ENCODE measurements at regions not wholly inside any gene's neighbourhood (a gene's known extent, or its start where the extent isn't known, plus 50 kb on each side); places are given as distances from the start of the nearest gene placed in this dataset.
A peak's percentile ranks its signal among the peaks of the same experiment; 100 is the strongest.

DNA sequence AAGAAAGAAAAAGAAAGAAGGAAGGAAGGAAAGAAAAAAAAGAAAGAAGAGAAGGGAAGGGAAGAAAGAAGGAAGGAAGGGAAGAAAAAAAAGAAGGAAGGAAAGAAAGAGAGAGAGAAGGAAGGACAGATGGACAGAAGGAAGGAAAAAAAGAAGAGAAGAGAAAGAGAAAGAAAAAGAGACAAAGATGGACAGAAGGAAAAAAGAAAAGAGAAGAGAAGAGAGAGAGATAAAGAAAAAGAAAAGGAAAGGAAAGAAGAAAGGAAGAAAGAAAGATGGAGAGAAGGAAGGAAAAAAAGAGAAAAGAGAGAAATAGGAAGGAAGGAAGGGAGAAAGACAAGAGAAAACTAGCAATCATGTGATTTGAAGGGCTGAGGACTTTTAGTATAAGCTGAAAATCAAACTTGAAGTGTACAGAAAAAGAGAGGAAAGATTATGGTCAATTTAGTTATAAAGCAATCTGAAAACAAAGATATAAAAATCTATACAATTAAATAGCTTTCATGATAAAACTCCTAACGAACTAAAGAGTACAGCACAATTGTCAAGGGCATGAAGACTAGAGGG, 115.3 kb downstream of the LTN1 start:
- Histone ChIP-seq H4K20me1 (ENCODE audit: control insufficient read depth, extremely low read depth, insufficient read depth, low read length) (no peaks in the 10 kb centered on the region), H3K27ac (ENCODE audit: control insufficient read depth, insufficient read depth, low read length) (no peak overlapping the region), H3K79me2 (ENCODE audit: control insufficient read depth, insufficient read depth, low read length) (no peaks in the 10 kb centered on the region), H3K4me3 (ENCODE audit: control insufficient read depth in 2 of 3, extremely low read depth in 1 of 3, insufficient read depth in 2 of 3, low read depth in 1 of 3, low read length in 3 of 3) (no peak overlapping the region), H2AFZ (ENCODE audit: control insufficient read depth, low read length) (no peak overlapping the region), H3K36me3 (ENCODE audit: control insufficient read depth in 2 of 2, extremely low read depth in 1 of 2, insufficient read depth in 2 of 2, low read length in 2 of 2) (peaks cover 1 to 8% of the 10 kb centered on the region in 2 experiments), H3K9ac (ENCODE audit: control insufficient read depth, extremely low read depth, insufficient read depth, low read length) (no peak overlapping the region), H3K4me1 (ENCODE audit: control insufficient read depth, extremely low read depth, insufficient read depth, low read length) (peaks cover 3% of the 10 kb centered on the region), H3K9me3 (ENCODE audit: control insufficient read depth, low read depth, low read length) (no peaks in the 10 kb centered on the region), H3K27me3 (ENCODE audit: control insufficient read depth, extremely low read depth, insufficient read depth, low read length) (no peaks in the 10 kb centered on the region), H3K9me1 (ENCODE audit: control insufficient read depth, extremely low read depth, insufficient read depth, low read length) (no peaks in the 10 kb centered on the region), H3K4me2 (ENCODE audit: control insufficient read depth, extremely low read depth, insufficient read depth, low read depth, low read length) (no peak overlapping the region)
- TF ChIP-seq EZH2 (IDR thresholded peaks at IDR 0.05; ENCODE audit: low read length) = no peak
- TF ChIP-seq, protein P1, sequence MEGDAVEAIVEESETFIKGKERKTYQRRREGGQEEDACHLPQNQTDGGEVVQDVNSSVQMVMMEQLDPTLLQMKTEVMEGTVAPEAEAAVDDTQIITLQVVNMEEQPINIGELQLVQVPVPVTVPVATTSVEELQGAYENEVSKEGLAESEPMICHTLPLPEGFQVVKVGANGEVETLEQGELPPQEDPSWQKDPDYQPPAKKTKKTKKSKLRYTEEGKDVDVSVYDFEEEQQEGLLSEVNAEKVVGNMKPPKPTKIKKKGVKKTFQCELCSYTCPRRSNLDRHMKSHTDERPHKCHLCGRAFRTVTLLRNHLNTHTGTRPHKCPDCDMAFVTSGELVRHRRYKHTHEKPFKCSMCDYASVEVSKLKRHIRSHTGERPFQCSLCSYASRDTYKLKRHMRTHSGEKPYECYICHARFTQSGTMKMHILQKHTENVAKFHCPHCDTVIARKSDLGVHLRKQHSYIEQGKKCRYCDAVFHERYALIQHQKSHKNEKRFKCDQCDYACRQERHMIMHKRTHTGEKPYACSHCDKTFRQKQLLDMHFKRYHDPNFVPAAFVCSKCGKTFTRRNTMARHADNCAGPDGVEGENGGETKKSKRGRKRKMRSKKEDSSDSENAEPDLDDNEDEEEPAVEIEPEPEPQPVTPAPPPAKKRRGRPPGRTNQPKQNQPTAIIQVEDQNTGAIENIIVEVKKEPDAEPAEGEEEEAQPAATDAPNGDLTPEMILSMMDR (optimal IDR thresholded peaks at IDR 0.05 in 1 of 3, IDR thresholded peaks at IDR 0.05 in 1 of 3, conservative IDR thresholded peaks at IDR 0.05 in 1 of 3; ENCODE audit: extremely low read depth in 1 of 3, insufficient read depth in 2 of 3, low read length in 3 of 3) = no peak
- no peak for FAIRE-seq
- dilution Hi-C loops (cut with MboI; ENCODE audit: extremely low pct_ligation_motif_present, low sequenced_read_pairs) = no loop called here
- DNase-seq (ENCODE audit: low read depth, low spot score) = no peak

GRCh38 chr21:28875078-28875477, 117.6 kb downstream of the LTN1 start:
- H2AFZ ChIP-seq (ENCODE audit: control insufficient read depth, low read length) = no peak overlapping the region
- H3K36me3 ChIP-seq (ENCODE audit: control insufficient read depth in 2 of 2, extremely low read depth in 1 of 2, insufficient read depth in 2 of 2, low read length in 2 of 2) = peaks cover 0 to 8% of the 10 kb centered on the region in 2 experiments
- TF ChIP-seq, protein P1 (optimal IDR thresholded peaks at IDR 0.05 in 1 of 3, IDR thresholded peaks at IDR 0.05 in 1 of 3, conservative IDR thresholded peaks at IDR 0.05 in 1 of 3; ENCODE audit: extremely low read depth in 1 of 3, insufficient read depth in 2 of 3, low read length in 3 of 3) = no peak
- TF ChIP-seq EZH2 (IDR thresholded peaks at IDR 0.05; ENCODE audit: low read length) = no peak
- H3K4me3 ChIP-seq (ENCODE audit: control insufficient read depth in 2 of 3, extremely low read depth in 1 of 3, insufficient read depth in 2 of 3, low read depth in 1 of 3, low read length in 3 of 3) = no peak overlapping the region
- no peaks in the 10 kb centered on the region for H3K9me3 ChIP-seq (ENCODE audit: control insufficient read depth, low read depth, low read length)
- no peaks in the 10 kb centered on the region for H3K79me2 ChIP-seq (ENCODE audit: control insufficient read depth, insufficient read depth, low read length)
- dilution Hi-C loops (cut with MboI; ENCODE audit: extremely low pct_ligation_motif_present, low sequenced_read_pairs) = no loop called here
- H3K9ac ChIP-seq (ENCODE audit: control insufficient read depth, extremely low read depth, insufficient read depth, low read length) = no peak overlapping the region
- H3K9me1 ChIP-seq (ENCODE audit: control insufficient read depth, extremely low read depth, insufficient read depth, low read length) = no peaks in the 10 kb centered on the region
- H3K4me2 ChIP-seq (ENCODE audit: control insufficient read depth, extremely low read depth, insufficient read depth, low read depth, low read length) = no peak overlapping the region
- peak; percentile 59 for FAIRE-seq
- peaks cover 13% of the 10 kb centered on the region for H3K4me1 ChIP-seq (ENCODE audit: control insufficient read depth, extremely low read depth, insufficient read depth, low read length)
- H3K27me3 ChIP-seq (ENCODE audit: control insufficient read depth, extremely low read depth, insufficient read depth, low read length) = no peaks in the 10 kb centered on the region
- no peaks in the 10 kb centered on the region for H4K20me1 ChIP-seq (ENCODE audit: control insufficient read depth, extremely low read depth, insufficient read depth, low read length)
- H3K27ac ChIP-seq (ENCODE audit: control insufficient read depth, insufficient read depth, low read length) = no peak overlapping the region
- no peak for DNase-seq (ENCODE audit: low read depth, low spot score)
